Endodermal cell (in vitro differentiated cells): ENCODE measurements at regions not wholly inside any gene's neighbourhood (a gene's known extent, or its start where the extent isn't known, plus 50 kb on each side); places are given as distances from the start of the nearest gene placed in this dataset.

Source experiments
- DNase-seq: peaks from one replicate; pipeline ENCODE4 v3.0.0-alpha.2; 2017
- H3K27ac ChIP-seq: 2 replicates; pipeline ENCODE4 v1.5.1; 2013; ENCODE audit warnings: mild to moderate bottlenecking, low read depth, low read length, moderate library complexity
- H3K27me3 ChIP-seq: 2 replicates; pipeline ENCODE4 v1.6.1; 2013; ENCODE audit warnings: mild to moderate bottlenecking, low read length, moderate library complexity; ENCODE audit not compliant: insufficient read depth, control insufficient read depth, poor library complexity, severe bottlenecking
- H3K36me3 ChIP-seq: 2 replicates; pipeline ENCODE4 v1.7.0; 2013; ENCODE audit warnings: mild to moderate bottlenecking, low read length, moderate library complexity; ENCODE audit not compliant: control insufficient read depth, insufficient read depth
- H3K4me1 ChIP-seq: one replicate; pipeline ENCODE4 v1.7.0; 2013; ENCODE audit warnings: low read length; ENCODE audit not compliant: control insufficient read depth, insufficient read depth
- H3K4me3 ChIP-seq: 2 replicates; pipeline ENCODE4 v1.5.1; 2013; ENCODE audit warnings: mild to moderate bottlenecking, low read length, moderate library complexity
- H3K9ac ChIP-seq: 2 replicates; pipeline ENCODE4 v1.6.1; 2013; ENCODE audit warnings: mild to moderate bottlenecking, low read length, moderate library complexity; ENCODE audit not compliant: poor library complexity, severe bottlenecking; ENCODE audit errors: extremely low read depth
- H3K9me3 ChIP-seq: 2 replicates; pipeline ENCODE4 v1.6.1; 2013; ENCODE audit warnings: mild to moderate bottlenecking, low read length, moderate library complexity; ENCODE audit not compliant: control insufficient read depth
- H3K27ac Mint-ChIP-seq: 2 replicates; pipeline ENCODE4 v1.8.0; 2020; ENCODE audit warnings: mixed read lengths
- H3K27me3 Mint-ChIP-seq: 2 replicates; pipeline ENCODE4 v1.8.0; 2021; ENCODE audit warnings: mild to moderate bottlenecking, mixed read lengths; ENCODE audit not compliant: insufficient read depth
- H3K36me3 Mint-ChIP-seq: 2 replicates; pipeline ENCODE4 v1.8.0; 2020; ENCODE audit warnings: low read depth, mixed read lengths
- H3K4me1 Mint-ChIP-seq: 2 replicates; pipeline ENCODE4 v1.8.0; 2020; ENCODE audit warnings: mixed read lengths
- H3K4me3 Mint-ChIP-seq: 2 replicates; pipeline ENCODE4 v1.8.0; 2020; ENCODE audit warnings: mild to moderate bottlenecking, moderate library complexity, mixed read lengths
- H3K9me3 Mint-ChIP-seq: 2 replicates; pipeline ENCODE4 v1.8.0; 2020; ENCODE audit warnings: mild to moderate bottlenecking, mixed read lengths
- WGBS, 2 experiments: methylation state at CpG; one replicate each; pipeline versions ENCODE4 v1.1.5 to v1.1.7; 2013; ENCODE audit warnings: missing lambda C conversion rate in 2 of 2, mixed read lengths in 1 of 2; ENCODE audit not compliant: insufficient coverage in 1 of 2, insufficient read length in 1 of 2; 5-methylcytosine and 5-hydroxymethylcytosine counted together
- TF ChIP-seq, protein P1 (sequence below): fragments of 200-600 bp; sonication (generic); conservative IDR thresholded peaks from 2 replicates; pipeline ENCODE4 v1.5.0; 2021; ENCODE audit warnings: antibody characterized with exemption, mild to moderate bottlenecking

DNA sequence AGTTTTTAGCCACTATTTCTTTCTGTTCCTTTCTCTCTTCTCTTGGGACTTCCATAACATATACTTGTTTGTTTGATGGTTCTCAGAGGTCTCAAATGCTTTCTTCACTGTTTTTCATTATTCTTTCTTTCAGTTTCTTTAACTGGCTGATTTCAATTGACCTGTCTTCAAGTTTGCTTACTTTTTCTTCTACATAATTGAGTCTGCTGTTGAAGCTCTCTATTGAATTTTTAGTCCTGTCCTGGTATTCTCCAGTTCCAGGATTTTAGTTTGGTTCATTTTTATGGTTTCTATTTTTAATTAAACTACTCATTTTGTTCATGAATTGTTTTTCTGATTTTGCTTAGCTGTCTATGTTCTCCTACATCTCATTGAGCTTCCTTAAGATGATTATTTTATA is 1305.3 kb upstream of the CELF2 start:
- Mint-ChIP-seq H3K27me3 (no peaks in the 10 kb centered on the region), H3K4me3 (no peak overlapping the region), H3K9me3 (peaks cover 11% of the 10 kb centered on the region), H3K36me3 (no peaks in the 10 kb centered on the region), H3K4me1 (no peaks in the 10 kb centered on the region), H3K27ac (no peak overlapping the region)
- no peak overlapping the region for H3K9ac ChIP-seq
- no peaks in the 10 kb centered on the region for H3K4me1 ChIP-seq
- no peaks in the 10 kb centered on the region for H3K27me3 ChIP-seq
- no peak overlapping the region for H3K27ac ChIP-seq
- DNase-seq = no peak
- H3K9me3 ChIP-seq = peaks cover 21% of the 10 kb centered on the region
- H3K4me3 ChIP-seq = no peak overlapping the region
- no peaks in the 10 kb centered on the region for H3K36me3 ChIP-seq
- TF ChIP-seq, protein P1, sequence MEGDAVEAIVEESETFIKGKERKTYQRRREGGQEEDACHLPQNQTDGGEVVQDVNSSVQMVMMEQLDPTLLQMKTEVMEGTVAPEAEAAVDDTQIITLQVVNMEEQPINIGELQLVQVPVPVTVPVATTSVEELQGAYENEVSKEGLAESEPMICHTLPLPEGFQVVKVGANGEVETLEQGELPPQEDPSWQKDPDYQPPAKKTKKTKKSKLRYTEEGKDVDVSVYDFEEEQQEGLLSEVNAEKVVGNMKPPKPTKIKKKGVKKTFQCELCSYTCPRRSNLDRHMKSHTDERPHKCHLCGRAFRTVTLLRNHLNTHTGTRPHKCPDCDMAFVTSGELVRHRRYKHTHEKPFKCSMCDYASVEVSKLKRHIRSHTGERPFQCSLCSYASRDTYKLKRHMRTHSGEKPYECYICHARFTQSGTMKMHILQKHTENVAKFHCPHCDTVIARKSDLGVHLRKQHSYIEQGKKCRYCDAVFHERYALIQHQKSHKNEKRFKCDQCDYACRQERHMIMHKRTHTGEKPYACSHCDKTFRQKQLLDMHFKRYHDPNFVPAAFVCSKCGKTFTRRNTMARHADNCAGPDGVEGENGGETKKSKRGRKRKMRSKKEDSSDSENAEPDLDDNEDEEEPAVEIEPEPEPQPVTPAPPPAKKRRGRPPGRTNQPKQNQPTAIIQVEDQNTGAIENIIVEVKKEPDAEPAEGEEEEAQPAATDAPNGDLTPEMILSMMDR = no peak

DNA sequence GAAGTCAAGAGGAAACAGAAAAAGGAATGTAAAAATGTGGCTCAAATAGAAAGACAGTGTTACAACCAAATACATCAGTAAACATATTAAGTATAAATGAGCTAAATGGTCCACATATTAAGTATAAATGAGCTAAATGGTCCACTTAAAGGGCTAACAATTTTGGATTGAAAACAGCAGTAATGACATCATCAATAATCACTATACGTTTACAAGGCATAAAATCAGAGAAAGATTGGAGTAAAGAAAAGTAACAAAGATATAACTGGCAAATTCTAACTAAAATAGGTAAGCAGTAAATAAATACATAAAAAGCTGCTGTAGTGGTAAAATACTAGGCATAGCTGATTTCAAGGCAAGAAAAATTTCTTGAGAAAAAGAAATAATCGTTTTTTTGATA is 1298.4 kb upstream of the CELF2 start:
- no peaks in the 10 kb centered on the region for H3K4me1 Mint-ChIP-seq

DNA sequence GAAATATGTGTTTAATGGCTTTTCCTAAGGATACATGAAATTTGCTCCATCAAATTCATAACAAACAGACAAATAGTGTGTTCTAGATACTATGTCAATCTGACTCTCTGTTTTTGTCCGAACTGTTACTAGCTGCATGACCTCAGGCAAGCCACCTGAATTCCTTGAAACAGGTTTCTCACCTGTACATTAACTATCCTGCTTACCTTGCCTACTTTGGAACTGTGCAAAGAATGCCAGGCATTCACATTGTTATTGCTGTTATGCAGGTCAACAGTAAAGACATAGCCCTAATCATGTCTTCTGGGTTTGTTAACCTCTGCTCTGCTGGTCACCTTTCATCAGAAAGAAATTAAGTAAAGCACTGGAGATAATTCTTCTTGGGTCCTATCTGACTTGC is 1283.9 kb upstream of the CELF2 start:
- H3K4me1 ChIP-seq = no peaks in the 10 kb centered on the region
- no peak overlapping the region for H3K9ac ChIP-seq
- no peaks in the 10 kb centered on the region for H3K9me3 ChIP-seq
- Mint-ChIP-seq H3K4me3 (no peak overlapping the region), H3K9me3 (no peaks in the 10 kb centered on the region), H3K36me3 (no peaks in the 10 kb centered on the region), H3K27me3 (no peaks in the 10 kb centered on the region), H3K27ac (no peak overlapping the region), H3K4me1 (peaks cover 8% of the 10 kb centered on the region)
- DNase-seq = no peak
- no peak overlapping the region for H3K27ac ChIP-seq
- H3K4me3 ChIP-seq = no peak overlapping the region
- TF ChIP-seq, protein P1 = no peak
- H3K36me3 ChIP-seq = no peaks in the 10 kb centered on the region
- H3K27me3 ChIP-seq = no peaks in the 10 kb centered on the region
- 83 to 84% methylated on average over 1 of the region's 1 CpG for WGBS, 2 experiments

More for the DNA sequence above, 1298.4 kb upstream of the CELF2 start:
- no peaks in the 10 kb centered on the region for H3K9me3 ChIP-seq
- H3K27me3 ChIP-seq = no peaks in the 10 kb centered on the region
- H3K36me3 ChIP-seq = no peaks in the 10 kb centered on the region
- no peak overlapping the region for H3K27ac ChIP-seq
- Mint-ChIP-seq H3K9me3 (no peaks in the 10 kb centered on the region), H3K27me3 (no peaks in the 10 kb centered on the region), H3K4me3 (no peak overlapping the region), H3K36me3 (no peaks in the 10 kb centered on the region), H3K27ac (no peak overlapping the region)
- no peak overlapping the region for H3K9ac ChIP-seq
- WGBS, 2 experiments = 78 to 100% methylated on average over 1 of the region's 2 CpGs
- DNase-seq = no peak
- no peak overlapping the region for H3K4me3 ChIP-seq
- no peaks in the 10 kb centered on the region for H3K4me1 ChIP-seq
- TF ChIP-seq, protein P1 = no peak
